Sigmoid colon (tissue), 3 donors: ENCODE measurements at regions not wholly inside any gene's neighbourhood (a gene's known extent, or its start where the extent isn't known, plus 50 kb on each side); places are given as distances from the start of the nearest gene placed in this dataset.
"Not testable (repeated sequence)": the region's sequence is repeated elsewhere in the genome, so short reads cannot be mapped to it uniquely, and the experiment has no call there.

Experiments
- POLR2A ChIP-seq, 2 donors: fragments of 450-650 bp; IDR thresholded peaks; one replicate each; pipeline ENCODE4 v1.6.1; 2016; ENCODE audit warnings: antibody characterized with exemption in 2 of 2, mild to moderate bottlenecking in 2 of 2, moderate library complexity in 2 of 2
- TF ChIP-seq, protein P1 (sequence below), 4 experiments: fragments of 450-650 bp in 3 of 4; fragments of 200-600 bp in 1 of 4; IDR thresholded peaks; one replicate each; pipeline ENCODE4 v1.5.1; 2016 to 2019; ENCODE audit warnings: antibody characterized with exemption in 4 of 4, mild to moderate bottlenecking in 3 of 4, moderate library complexity in 2 of 4

DNA sequence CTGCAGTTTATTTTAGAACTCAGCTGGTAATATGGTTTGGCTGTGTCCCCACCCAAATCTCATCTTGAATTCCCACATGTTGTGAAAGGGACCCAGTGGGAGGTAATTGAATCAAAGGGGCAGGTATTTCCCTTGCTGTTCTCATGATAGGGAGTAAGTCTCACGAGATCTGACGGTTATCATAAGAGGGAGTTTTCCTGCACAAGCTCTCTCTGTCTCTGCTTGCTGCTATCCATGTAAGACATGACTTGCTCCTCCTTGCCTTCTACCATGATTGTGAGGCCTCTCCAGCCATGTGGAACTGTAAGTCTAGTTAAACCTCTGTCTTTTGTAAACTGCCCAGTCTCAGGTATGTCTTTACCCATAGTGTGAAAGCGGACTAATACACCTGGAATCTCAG, 360.8 kb downstream of the SFMBT2 start:
- TF ChIP-seq, protein P1, sequence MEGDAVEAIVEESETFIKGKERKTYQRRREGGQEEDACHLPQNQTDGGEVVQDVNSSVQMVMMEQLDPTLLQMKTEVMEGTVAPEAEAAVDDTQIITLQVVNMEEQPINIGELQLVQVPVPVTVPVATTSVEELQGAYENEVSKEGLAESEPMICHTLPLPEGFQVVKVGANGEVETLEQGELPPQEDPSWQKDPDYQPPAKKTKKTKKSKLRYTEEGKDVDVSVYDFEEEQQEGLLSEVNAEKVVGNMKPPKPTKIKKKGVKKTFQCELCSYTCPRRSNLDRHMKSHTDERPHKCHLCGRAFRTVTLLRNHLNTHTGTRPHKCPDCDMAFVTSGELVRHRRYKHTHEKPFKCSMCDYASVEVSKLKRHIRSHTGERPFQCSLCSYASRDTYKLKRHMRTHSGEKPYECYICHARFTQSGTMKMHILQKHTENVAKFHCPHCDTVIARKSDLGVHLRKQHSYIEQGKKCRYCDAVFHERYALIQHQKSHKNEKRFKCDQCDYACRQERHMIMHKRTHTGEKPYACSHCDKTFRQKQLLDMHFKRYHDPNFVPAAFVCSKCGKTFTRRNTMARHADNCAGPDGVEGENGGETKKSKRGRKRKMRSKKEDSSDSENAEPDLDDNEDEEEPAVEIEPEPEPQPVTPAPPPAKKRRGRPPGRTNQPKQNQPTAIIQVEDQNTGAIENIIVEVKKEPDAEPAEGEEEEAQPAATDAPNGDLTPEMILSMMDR (IDR thresholded peaks at IDR 0.05) = not testable (repeated sequence)
- TF ChIP-seq POLR2A (IDR thresholded peaks at IDR 0.05) = not testable (repeated sequence)
